Hepatocyte (in vitro differentiated cells): ENCODE measurements at regions not wholly inside any gene's neighbourhood (a gene's known extent, or its start where the extent isn't known, plus 50 kb on each side); places are given as distances from the start of the nearest gene placed in this dataset.

ENCODE experiments used
- DNase-seq: peaks from one replicate; pipeline ENCODE4 v3.0.0-alpha.2; 2016; ENCODE audit warnings: low spot score
- H2AFZ ChIP-seq: fragments of 200-600 bp; sonication (generic); 2 replicates; pipeline ENCODE4 v1.6.0; 2016; ENCODE audit warnings: antibody characterized with exemption, mild to moderate bottlenecking
- H3K27ac ChIP-seq: fragments of 200-600 bp; sonication (generic); 2 replicates; pipeline ENCODE4 v1.5.1; 2016; ENCODE audit warnings: mild to moderate bottlenecking
- H3K27me3 ChIP-seq: fragments of 200-600 bp; sonication (generic); 2 replicates; pipeline ENCODE4 v1.6.1; 2016
- H3K36me3 ChIP-seq: fragments of 200-600 bp; sonication (generic); replicated peaks from 2 replicates; pipeline ENCODE4 v1.5.1; 2016; ENCODE audit warnings: low read depth; ENCODE audit not compliant: insufficient read depth
- H3K4me1 ChIP-seq: fragments of 200-600 bp; sonication (generic); 2 replicates; pipeline ENCODE4 v1.5.1; 2016; ENCODE audit warnings: mild to moderate bottlenecking, moderate library complexity; ENCODE audit not compliant: insufficient read depth
- H3K4me2 ChIP-seq: fragments of 200-600 bp; sonication (generic); 2 replicates; pipeline ENCODE4 v1.6.0; 2016
- H3K4me3 ChIP-seq: fragments of 200-600 bp; sonication (generic); 2 replicates; pipeline ENCODE4 v1.5.1; 2016; ENCODE audit warnings: mild to moderate bottlenecking
- H3K79me2 ChIP-seq: fragments of 200-600 bp; sonication (generic); 2 replicates; pipeline ENCODE4 v1.6.0; 2017; ENCODE audit warnings: mild to moderate bottlenecking
- H3K9me2 ChIP-seq: fragments of 200-600 bp; sonication (generic); replicated peaks from 2 replicates; pipeline ENCODE4 v1.6.0; 2017; ENCODE audit warnings: mild to moderate bottlenecking; ENCODE audit not compliant: insufficient read depth
- H3K9me3 ChIP-seq: fragments of 200-600 bp; sonication (generic); 2 replicates; pipeline ENCODE4 v1.5.1; 2016; ENCODE audit warnings: low read depth, mild to moderate bottlenecking
- H4K20me1 ChIP-seq: fragments of 200-600 bp; sonication (generic); 2 replicates; pipeline ENCODE4 v1.6.0; 2016; ENCODE audit warnings: mild to moderate bottlenecking; ENCODE audit not compliant: insufficient read depth, poor library complexity, severe bottlenecking
- EZH2 ChIP-seq: fragments of 200-600 bp; sonication (generic); IDR thresholded peaks from 2 replicates; pipeline ENCODE4 v1.6.1; 2016; ENCODE audit warnings: antibody characterized with exemption, mild to moderate bottlenecking, borderline replicate concordance
- EZH2phosphoT487 ChIP-seq: fragments of 200-600 bp; sonication (generic); IDR thresholded peaks from one replicate; pipeline ENCODE4 v1.6.1; 2018; ENCODE audit warnings: antibody characterized with exemption, mild to moderate bottlenecking, low read depth, moderate library complexity; ENCODE audit not compliant: unreplicated experiment, severe bottlenecking
- WGBS: methylation state at CpG from one replicate; pipeline ENCODE4 v1.1.6; 2016; ENCODE audit warnings: low lambda C conversion rate; ENCODE audit errors: missing lambda C conversion rate; 5-methylcytosine and 5-hydroxymethylcytosine counted together
- TF ChIP-seq, protein P1 (sequence below): fragments of 200-600 bp; sonication (generic); IDR thresholded peaks from 2 replicates; pipeline ENCODE4 v1.5.1; 2016; ENCODE audit warnings: antibody characterized with exemption, mild to moderate bottlenecking; ENCODE audit not compliant: poor library complexity

DNA sequence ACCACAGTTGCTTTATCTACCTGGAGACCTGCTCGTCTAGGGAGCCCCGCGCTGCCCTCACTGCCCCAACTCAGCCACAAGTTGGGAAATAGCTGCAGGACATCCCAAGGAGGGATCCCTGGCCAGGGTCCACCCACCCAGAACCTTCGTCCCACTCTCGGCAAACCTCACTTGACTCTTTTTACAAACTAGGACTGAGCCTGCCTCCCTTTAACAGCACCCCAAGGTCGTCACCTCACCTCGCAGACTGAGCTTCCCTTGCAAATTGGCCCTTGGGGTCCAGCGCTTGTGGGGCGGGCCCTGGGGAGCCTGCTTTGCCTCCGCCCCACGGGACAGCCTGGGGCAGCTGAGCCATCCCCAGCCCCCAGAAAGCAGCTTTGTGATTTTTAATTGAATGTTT, 1505.8 kb downstream of the TBC1D22A start:
- TF ChIP-seq EZH2phosphoT487 (no peak), EZH2 (no peak)
- TF ChIP-seq, protein P1, sequence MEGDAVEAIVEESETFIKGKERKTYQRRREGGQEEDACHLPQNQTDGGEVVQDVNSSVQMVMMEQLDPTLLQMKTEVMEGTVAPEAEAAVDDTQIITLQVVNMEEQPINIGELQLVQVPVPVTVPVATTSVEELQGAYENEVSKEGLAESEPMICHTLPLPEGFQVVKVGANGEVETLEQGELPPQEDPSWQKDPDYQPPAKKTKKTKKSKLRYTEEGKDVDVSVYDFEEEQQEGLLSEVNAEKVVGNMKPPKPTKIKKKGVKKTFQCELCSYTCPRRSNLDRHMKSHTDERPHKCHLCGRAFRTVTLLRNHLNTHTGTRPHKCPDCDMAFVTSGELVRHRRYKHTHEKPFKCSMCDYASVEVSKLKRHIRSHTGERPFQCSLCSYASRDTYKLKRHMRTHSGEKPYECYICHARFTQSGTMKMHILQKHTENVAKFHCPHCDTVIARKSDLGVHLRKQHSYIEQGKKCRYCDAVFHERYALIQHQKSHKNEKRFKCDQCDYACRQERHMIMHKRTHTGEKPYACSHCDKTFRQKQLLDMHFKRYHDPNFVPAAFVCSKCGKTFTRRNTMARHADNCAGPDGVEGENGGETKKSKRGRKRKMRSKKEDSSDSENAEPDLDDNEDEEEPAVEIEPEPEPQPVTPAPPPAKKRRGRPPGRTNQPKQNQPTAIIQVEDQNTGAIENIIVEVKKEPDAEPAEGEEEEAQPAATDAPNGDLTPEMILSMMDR, result no peak
- no peak overlapping the region for H3K4me2 ChIP-seq
- no peak overlapping the region for H3K27ac ChIP-seq
- H3K27me3 ChIP-seq, result peaks cover 3% of the 10 kb centered on the region
- no peaks in the 10 kb centered on the region for H4K20me1 ChIP-seq
- 86% methylated on average over 11 of the region's 11 CpGs for WGBS
- no peaks in the 10 kb centered on the region for H3K36me3 ChIP-seq
- H2AFZ ChIP-seq, result no peak overlapping the region
- no peaks in the 10 kb centered on the region for H3K4me1 ChIP-seq
- no peaks in the 10 kb centered on the region for H3K9me2 ChIP-seq
- no peaks in the 10 kb centered on the region for H3K9me3 ChIP-seq
- no peaks in the 10 kb centered on the region for H3K79me2 ChIP-seq
- no peak for DNase-seq
- no peak overlapping the region for H3K4me3 ChIP-seq

DNA sequence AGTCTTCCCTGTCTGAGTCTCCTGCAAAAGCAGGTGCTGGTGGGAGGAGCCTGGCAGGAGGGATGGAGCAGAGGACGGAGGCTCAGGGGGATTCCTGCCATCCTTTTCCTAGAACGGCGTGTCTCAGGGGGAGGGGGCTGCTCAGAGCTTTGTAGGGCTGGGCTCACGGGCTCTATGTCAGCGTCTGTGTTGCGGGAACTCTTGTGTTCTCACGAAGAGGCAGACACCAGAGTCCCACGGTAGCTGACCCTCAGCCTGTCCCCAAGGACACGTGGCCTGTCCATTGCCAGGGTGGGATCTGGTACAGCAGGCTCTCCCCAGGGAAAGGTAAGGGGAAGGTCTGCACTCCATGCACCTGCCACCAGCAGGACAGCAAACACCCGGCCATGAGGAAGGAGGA, 1505.2 kb downstream of the TBC1D22A start:
- no peaks in the 10 kb centered on the region for H3K9me3 ChIP-seq
- no peak for DNase-seq
- H3K4me2 ChIP-seq, result no peak overlapping the region
- no peak for TF ChIP-seq EZH2
- TF ChIP-seq, protein P1, result no peak
- TF ChIP-seq EZH2phosphoT487, result no peak
- H3K27me3 ChIP-seq, result peaks cover 3% of the 10 kb centered on the region
- no peak overlapping the region for H3K4me3 ChIP-seq
- WGBS, result 74% methylated on average over 10 of the region's 10 CpGs
- no peaks in the 10 kb centered on the region for H4K20me1 ChIP-seq
- no peaks in the 10 kb centered on the region for H3K4me1 ChIP-seq
- no peaks in the 10 kb centered on the region for H3K79me2 ChIP-seq
- no peak overlapping the region for H2AFZ ChIP-seq
- no peaks in the 10 kb centered on the region for H3K9me2 ChIP-seq
- H3K36me3 ChIP-seq, result no peaks in the 10 kb centered on the region
- no peak overlapping the region for H3K27ac ChIP-seq

DNA sequence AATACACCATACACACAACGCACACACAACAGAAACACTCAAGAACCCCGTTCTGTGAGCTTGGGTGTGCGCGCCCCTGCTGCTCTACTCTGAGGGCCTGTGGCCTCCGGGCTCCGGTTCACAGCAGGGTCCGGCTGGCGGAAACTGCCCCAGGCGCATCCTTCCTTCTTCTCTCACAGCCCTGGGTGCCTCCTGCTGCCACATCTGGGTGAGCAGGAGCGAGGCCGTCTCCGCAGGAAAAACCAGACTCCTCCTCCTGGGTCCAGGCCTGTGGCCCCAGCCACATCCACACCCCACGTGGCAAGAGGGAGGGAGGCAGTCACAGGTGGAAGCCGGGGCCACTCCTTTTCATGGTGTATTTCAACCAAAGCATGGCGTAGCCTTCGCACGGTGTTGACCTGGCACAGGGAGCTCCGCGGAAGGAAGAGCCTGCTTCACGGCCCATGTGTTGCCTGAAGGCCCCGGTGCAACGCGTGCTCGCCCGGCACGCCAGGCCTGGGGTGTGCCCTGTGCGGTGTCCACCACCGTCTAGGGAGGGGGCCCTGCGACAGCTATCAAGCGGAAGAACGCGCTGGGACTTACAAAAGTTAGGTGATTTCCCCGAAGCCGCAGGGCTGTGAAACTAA, 1502.7 kb downstream of the TBC1D22A start:
- no peaks in the 10 kb centered on the region for H3K9me3 ChIP-seq
- H3K4me2 ChIP-seq, result no peak overlapping the region
- no peaks in the 10 kb centered on the region for H3K9me2 ChIP-seq
- no peak overlapping the region for H3K4me3 ChIP-seq
- no peak overlapping the region for H3K27ac ChIP-seq
- no peaks in the 10 kb centered on the region for H3K79me2 ChIP-seq
- no peaks in the 10 kb centered on the region for H3K36me3 ChIP-seq
- H3K4me1 ChIP-seq, result no peaks in the 10 kb centered on the region
- H4K20me1 ChIP-seq, result no peaks in the 10 kb centered on the region
- DNase-seq, result no peak
- TF ChIP-seq EZH2 (no peak), EZH2phosphoT487 (no peak)
- TF ChIP-seq, protein P1, result no peak
- H2AFZ ChIP-seq, result no peak overlapping the region
- H3K27me3 ChIP-seq, result peaks cover 3% of the 10 kb centered on the region
- 92% methylated on average over 28 of the region's 34 CpGs for WGBS

DNA sequence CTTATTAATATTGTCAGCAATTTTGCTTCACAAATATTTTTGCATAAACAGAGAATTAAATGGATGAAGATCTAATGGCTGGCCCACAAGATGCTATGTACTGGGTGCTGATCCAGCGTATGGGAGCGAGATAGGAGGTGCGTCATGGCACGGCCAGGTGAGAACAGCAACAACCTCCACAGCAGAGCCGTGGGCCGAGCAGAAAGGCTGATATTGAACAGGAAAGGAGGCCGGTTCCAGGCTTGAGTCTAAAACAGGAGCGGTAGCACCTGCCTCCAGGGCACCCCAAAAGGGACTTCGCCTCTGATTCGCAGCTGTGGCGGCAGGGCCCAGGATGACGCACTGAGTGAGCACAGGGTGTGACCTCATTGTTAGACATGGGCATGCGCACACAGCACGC, 1502.1 kb downstream of the TBC1D22A start:
- Histone ChIP-seq H4K20me1 (no peaks in the 10 kb centered on the region), H3K4me1 (no peaks in the 10 kb centered on the region), H3K79me2 (no peaks in the 10 kb centered on the region), H3K27ac (no peak overlapping the region), H3K9me3 (no peaks in the 10 kb centered on the region), H3K27me3 (peaks cover 3% of the 10 kb centered on the region), H3K9me2 (no peaks in the 10 kb centered on the region), H2AFZ (no peak overlapping the region), H3K4me2 (no peak overlapping the region), H3K36me3 (no peaks in the 10 kb centered on the region), H3K4me3 (no peak overlapping the region)
- no peak for DNase-seq
- 96% methylated on average over 14 of the region's 14 CpGs for WGBS
- no peak for TF ChIP-seq EZH2
